Left hindlimb (tissue), 1 donor: ENCODE measurements at regions not wholly inside any gene's neighbourhood (a gene's known extent, or its start where the extent isn't known, plus 50 kb on each side); places are given as distances from the start of the nearest gene placed in this dataset.
A peak's percentile ranks its signal among the peaks of the same experiment; 100 is the strongest.
"Not testable (repeated sequence)": the region's sequence is repeated elsewhere in the genome, so short reads cannot be mapped to it uniquely, and the experiment has no call there.

Experiments
- DNase-seq: peaks from one replicate; pipeline ENCODE4 v3.0.0-alpha.2; 2018

DNA sequence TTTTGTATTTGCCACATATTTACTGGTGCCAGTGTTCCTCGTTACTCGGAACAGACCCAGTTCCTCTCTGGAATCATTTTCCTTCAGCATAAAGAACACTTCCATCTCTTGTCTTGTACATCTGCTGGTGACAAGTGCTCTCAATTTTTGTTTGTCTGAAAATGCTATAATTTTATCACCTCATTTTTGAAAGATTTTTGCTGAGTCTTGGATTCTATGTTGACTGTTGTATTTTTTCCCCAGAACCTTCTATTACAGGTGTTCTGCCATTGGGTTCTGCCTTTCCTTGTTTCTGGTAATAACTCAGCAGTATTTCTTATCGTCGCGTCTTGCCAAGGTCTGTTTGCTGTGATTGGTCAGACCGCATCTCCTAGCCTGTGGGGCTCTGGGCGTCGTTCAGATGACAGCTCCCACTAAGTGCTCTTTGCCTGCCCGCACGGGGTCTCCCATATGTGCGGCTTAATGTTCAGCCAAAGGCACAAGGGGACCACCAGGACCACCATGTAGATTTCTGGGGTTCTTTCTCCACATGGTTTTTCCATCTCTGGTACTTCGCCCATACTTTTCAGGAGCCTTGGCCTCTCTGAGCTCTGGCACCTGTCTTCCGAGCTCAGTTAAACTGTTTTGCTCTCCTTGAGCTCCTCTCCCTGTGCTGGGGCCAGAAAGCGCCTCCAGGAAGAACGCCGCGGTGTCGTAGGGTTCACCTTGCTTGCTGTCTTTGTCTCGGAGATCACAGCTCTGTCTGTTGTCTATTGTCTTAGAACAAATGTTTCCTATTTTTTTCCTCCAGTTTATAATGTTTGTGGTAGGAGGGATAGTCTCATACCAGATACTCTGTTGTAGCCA, 80.0 kb downstream of the METRNL start:
- DNase-seq = no peak

DNA sequence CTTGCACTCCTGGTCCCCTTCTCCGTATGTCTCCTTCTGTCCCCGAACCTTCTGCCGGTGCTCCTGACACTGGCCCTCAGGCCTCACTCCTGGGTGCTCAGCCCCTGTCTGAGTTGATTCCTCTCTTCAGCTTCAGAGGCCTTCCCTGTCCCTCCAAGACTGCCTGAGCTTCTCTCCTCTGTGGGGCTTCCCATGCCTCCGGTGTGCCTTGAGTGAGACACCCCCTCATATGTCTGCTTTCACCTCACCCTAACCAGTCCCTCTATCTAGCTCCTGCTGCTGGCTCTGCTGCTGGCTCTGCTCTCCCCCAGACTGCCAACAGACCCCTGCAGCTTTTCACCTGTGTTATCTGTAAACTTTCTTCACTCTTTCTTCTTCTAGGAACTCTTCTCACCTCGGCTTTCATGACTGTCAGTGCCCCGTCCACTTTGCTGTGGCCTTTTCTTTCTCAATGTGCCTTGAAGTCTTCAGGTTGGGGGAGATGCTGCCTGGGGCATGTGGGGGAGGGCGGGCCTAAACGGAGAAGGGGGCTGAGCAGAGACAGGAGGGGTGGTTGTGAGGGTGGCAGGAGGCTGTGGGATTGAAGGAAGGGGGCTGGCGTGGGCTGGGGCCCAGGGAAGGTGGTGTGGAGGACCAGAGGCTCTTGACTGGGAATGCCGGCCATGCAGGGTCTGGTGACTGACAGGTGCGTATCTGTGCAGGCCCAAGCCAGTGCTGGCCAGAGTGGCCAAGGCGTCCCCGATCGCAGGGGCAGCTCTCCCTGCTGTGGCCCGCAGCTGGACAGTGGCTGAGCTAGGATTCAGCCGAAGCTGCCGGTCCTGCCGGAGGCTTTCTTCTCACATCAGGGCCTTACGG, 81.3 kb downstream of the METRNL start:
- no peak for DNase-seq

DNA sequence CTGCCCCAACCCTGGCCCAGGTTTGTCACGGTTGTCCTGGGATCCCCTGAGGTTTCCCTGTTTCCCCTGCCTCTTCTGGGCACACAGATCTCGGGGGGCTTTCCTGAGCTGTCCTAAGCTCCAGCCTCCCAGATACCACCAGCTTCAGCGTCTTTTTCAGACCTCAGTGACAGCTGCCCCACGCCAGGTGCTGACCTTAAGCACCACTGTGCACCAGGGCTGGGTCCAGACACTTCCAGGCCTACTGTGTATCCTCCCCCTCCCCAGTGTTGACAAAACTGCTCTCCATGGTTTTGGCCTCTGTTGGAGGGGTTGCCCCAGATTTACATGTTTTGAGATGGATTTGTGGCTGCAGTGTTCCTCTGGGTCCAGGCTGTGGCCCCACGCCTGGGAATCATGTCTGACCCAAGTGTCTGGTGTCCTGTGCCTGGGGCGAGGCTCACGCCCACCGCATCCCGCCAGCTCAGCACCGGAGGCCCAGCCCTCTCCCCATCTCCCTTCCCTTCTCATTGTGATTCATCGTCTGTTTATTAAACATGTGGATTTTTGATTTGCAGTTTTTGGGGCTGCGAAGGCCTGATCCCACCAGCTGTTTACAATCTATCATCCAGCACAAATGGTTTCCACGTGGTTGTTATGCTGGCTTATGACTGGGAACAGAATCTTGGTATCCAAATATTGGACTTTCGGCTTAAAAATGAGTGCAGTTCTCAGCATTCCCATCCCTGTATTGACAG, 82.1 kb downstream of the METRNL start:
- no peak for DNase-seq

GRCh38 chr17:83162035-83162745, 82.8 kb downstream of the METRNL start:
- no peak for DNase-seq

DNA sequence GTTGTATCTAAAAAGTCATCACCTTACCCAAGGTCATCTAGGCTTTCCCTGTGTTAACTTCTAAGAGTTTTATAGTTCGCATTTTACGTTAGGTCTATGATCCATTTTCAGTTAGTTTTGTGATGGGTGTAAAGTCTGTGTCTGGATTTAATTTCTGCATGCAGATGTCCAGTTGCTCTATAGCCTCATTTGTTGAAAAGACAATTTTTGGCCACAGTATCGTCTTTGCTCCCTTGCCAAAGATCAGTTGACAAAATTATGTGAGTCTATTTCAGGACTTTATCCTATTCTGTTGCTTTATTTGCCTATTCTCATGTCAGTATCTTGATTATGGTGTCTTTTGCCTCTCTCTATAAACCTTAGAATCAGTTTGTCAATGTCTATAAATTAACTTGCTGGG, 85.1 kb downstream of the METRNL start:
- no peak for DNase-seq

DNA sequence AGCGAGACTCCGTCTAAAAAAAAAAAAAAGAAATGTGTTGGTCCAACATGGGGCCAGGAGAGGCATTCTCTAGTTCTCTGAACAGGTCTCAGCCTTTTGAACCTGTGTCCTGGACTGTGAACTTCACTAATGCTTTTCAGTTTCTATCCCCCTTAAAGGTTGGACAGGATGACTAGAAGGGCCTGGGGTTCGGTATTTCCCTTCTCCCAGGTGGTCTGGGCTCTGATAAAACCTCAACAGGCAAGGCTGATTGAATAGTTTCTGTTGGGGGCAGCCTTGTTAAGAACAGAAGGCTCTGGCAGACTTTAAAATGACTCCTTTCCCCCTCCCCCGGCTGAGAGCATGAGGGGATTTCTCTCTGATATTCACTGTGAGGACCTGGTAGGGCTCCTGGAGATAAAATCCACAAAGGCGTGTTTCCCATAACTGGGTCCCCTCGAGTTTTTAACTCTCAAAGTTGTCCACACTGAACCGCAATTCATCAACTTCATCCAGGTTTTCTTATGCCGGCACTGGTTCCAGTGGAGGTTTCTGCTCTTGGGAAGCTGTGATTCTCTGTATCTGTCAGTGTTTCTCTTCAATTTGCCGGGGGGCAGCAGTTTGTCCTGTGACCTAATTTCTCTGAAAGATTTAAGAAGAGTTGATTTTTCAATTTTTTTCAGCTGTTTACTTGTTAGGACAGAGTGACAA, 91.3 kb downstream of the METRNL start:
- DNase-seq = no peak

GRCh38 chr17:83171661-83172060, 92.3 kb downstream of the METRNL start:
- no peak for DNase-seq

DNA sequence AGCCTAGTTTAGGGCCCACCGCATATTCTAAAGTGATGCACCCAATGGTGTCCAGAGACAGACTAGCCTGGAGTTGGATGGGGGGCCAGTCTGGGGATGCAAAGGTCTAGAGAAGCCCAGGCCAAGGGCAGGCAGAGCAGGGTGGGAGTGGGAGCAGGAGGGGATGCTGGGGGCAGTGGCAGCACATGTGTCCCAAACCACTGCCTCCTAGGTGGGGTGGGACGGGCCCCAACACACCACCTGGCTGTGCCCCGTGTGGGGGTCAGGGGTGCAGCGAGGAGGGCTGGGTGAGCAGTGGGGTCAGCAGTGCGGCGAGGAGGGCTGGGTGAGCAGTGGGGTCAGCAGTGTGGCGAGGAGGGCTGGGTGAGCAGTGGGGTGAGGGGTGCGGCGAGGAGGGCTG, 92.7 kb downstream of the METRNL start:
- DNase-seq = not testable (repeated sequence)

DNA sequence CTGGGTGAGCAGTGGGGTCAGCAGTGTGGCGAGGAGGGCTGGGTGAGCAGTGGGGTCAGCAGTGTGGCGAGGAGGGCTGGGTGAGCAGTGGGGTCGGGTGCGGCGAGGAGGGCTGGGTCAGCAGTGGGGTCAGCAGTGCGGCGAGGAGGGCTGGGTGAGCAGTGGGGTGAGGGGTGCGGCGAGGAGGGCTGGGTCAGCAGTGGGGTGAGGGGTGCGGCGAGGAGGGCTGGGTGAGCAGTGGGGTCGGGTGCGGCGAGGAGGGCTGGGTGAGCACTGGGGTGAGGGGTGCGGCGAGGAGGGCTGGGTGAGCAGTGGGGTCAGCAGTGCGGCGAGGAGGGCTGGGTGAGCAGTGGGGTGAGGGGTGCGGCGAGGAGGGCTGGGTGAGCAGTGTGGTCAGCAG, 93.2 kb downstream of the METRNL start:
- DNase-seq = not testable (repeated sequence)

- DNase-seq = not testable (repeated sequence)
These were observed 93.9 kb downstream of the METRNL start for GRCh38 chr17:83173180-83173913.

DNA sequence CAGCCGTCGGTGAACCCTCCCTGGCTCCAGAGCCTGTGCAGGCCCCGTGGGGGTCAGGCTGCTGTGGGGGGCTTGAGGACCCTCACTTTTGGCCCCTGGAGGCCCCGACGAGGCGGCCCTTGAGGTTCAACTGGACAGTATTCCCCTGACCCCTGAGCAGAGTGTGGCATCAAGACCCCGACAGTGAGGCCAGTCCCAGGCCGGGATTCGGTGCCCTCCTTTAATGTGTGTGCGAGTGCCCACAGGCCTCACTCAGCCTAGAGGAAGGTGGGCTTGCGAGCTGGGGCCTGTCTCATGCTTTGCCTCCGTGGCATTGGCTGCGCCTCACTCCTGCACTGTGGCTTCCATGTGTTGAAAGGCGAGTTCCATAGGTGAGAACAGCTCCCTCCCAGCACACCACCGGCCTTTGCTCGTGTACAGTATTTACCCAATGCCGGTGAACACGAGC, 94.5 kb downstream of the METRNL start:
- no peak for DNase-seq

DNA sequence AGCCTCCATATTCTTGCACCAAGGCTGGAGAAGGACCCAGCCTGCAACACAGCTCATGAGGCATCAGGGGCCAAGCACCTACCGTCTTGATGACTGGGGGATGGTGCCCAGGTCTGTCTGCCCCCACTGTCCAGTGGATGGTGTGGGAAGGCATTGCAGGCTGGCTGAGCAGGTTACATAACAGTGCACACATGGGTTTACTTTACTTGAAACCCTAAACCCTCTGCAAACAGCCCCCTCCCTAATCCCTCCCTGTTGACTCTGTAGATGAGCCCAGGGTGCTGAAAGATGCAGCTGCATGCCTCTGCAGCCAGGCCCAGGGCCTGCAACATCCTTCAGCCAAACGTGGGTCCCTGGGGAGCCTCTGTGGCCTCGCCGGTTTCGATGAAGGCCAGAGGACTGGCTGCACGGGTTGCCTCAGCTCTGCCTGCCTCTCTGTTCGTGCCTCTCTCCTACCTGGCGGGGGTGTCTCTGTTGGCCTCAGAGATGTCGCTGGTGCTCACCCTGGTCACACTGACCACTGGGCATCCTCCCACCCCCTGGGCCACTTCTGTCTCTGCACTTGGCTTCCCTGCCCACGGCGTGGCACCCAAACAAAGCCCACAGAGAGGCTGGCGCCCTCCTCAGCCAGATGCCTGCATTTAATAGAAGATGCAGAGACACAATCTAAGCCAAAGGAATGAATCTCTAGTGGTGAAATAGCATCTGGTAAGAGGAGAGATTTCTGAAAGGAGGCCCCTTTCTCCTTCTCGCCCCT, 95.1 kb downstream of the METRNL start:
- DNase-seq = peak; percentile 46

DNA sequence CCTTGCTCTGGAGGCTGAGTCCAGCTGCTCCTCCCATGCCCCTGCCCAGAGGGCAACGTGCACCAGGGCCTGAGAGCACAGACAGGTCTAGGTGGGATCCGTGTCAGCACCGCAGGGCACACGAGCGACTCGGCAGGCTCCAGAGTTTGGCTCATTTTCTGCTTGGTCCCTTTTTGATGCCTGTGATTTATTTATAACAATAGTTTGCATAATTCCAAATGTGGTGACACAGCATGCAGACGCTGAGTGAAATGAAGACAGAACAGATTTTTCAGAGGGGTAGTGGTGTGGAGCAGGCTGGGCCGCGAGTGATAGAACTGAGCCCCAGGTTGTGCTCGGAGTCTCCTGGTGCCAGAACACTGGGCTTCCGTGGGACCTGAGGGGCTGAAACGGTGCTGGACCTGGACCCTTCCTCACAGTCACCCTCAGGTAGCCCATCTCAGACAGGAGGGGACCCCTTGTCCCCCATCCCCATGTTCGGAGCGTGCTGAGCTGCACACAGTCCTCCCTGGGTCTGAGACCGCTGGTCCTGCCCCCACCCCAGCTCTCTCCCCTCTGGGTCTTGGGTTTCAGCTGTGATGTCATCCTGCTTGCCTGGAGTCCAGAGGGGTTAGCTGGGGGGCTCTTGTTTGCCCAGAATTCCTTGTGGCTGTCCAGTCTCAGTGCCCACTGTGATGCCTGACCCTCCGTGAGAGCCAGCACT, 95.9 kb downstream of the METRNL start:
- no peak for DNase-seq

GRCh38 chr17:83175822-83176622, 96.6 kb downstream of the METRNL start:
- DNase-seq = no peak

- no peak for DNase-seq
These were observed 97.5 kb downstream of the METRNL start for GRCh38 chr17:83176623-83177583.

GRCh38 chr17:83177611-83178532, 98.5 kb downstream of the METRNL start:
- DNase-seq = no peak
